HG03159 (cell line): ENCODE measurements at regions not wholly inside any gene's neighbourhood (a gene's known extent, or its start where the extent isn't known, plus 50 kb on each side); places are given as distances from the start of the nearest gene placed in this dataset.

Experiments used
- ATAC-seq: cut with Tn5 transposase; IDR thresholded peaks from one replicate; pipeline ENCODE4 v1.9.1; 2021; ENCODE audit warnings: mild to moderate bottlenecking, moderate library complexity; ENCODE audit not compliant: unreplicated experiment

GRCh38 chr2:155696571-155696970 is 636.0 kb downstream of the NR4A2 start:
- ATAC-seq: no peak

DNA sequence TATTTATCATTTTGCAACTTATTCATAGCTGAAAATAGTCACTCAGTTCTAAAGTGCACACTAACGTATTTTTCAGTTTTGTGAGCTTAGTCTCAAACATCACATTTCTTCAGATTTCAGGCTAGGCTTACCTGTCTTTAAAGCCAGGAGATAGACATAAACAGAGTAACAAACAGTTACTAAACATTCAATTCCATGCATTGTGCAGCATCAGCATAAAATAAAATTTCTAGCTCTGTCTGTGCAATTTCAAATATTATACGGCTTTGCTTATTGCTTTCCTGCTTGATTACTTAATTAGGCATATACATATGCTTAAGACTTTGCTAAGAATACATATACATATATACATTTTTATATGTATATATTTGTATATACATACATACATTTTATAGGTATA is 637.0 kb downstream of the NR4A2 start:
- ATAC-seq: no peak

GRCh38 chr2:155692856-155693255 is 639.7 kb downstream of the NR4A2 start:
- ATAC-seq: no peak

- no peak for ATAC-seq
Observed at GRCh38 chr2:155692106-155692505, 640.4 kb downstream of the NR4A2 start.

DNA sequence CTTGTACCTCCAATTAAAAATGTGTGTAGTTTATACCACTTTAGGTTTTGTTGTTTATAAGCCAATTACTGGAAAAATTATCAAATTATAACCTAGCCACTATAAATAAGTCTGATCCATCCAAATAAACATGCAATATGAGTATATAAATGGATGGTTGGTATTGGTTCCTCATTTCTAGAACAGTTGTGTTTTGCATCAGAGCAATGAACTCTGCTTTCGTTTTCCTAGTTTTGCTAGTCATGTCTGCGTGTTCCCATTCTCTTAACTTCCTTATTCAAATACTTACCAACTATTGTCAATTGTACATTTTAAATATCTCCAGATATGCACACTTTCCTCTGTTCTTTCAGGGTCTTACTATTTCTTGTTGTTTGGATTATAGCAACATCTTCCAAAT is 641.7 kb downstream of the NR4A2 start:
- peak; percentile 92 for ATAC-seq

DNA sequence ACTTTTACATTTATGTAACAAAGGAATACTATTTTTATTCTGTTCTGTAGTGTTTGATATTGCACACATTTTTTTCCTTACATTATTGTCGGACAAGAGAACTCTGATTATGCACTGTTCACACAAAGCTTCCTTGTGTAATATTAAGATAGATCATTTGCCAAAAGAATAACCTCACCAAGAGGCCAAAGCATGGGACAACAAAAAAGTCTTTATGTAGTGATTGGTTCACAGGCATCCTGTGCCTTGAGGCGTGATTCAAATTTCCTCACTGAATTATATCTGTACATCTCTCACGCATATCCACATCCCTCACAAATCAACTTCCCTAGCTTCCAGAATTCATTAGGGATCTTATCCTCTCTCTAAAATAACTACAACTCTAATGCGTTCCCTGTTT is 642.7 kb downstream of the NR4A2 start:
- no peak for ATAC-seq

DNA sequence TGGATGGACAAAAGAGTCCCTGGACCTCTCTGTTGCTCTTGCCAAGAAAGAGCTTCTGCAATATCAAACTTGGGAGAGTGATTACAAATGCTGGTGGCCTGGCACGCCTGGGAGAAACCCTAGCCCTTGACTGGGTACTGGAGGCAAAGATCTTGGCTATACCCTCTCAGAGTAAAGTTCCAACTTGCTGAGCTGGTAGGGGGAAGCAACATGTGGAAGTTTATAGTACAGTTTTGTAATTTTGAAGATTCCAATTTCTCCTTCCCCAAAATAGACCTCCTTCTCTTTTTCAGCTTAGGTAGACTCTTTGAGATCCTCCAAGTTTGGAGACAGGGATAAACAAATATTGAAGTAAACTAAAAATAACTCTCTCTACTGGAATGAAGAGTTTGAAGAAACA is 645.3 kb downstream of the NR4A2 start:
- no peak for ATAC-seq

- no peak for ATAC-seq
Observed at GRCh38 chr2:155679647-155680046, 652.9 kb downstream of the NR4A2 start.

DNA sequence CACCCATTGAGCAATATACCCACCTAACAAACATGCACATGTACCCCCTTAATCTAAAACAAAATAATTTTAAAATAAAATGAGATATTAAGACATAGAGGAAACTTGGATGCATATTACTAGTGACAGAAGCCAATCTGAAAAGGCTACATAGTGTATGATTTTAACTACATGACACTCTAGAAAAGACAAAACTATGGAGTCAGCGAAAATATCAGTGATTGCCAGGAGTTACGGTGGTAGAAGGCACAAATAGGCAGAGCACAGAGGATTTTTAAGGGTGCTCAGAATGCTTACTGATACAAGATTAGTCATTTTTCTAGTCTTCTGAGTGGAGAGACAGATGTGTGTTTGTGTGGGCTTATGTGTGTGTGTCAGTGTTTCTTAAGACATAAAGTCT is 656.6 kb downstream of the NR4A2 start:
- no peak for ATAC-seq

DNA sequence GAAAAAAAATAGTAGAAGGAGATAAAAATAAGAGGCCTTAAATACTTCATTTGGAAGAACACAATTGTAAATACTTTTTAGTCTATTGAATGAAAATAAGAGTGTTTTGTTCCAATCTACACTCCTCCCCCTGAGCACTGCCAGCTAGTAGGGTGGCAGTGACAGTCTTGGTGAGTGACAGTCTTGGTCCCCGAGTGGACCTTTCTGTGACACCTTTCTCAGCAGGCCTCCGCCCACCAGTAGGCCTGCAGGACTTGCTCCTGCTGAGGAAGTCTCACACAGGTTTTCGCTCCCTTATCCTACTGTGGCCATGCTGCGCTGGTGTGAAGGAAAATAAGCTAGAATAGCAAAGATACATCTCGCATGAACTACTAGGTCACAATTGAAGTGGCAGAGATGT is 666.8 kb downstream of the NR4A2 start:
- no peak for ATAC-seq

DNA sequence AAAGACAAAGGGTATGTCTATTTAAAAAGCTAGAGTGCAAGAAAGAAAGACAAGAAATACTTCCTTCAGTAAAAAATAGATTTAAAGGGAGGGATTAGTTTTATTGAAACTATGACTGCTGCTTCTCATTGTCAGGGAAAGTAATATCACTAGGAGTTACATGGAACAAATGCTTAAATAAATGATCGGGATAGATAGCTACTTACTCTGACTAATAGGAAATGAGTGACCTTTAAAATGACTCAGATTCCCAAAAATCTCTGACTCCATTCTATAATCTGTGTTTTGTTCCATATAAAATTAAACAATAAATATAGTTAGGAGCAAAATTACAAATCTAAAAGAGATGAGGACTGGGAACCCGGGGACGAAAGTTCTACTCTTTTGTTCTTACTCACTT is 669.3 kb downstream of the NR4A2 start:
- ATAC-seq: no peak

DNA sequence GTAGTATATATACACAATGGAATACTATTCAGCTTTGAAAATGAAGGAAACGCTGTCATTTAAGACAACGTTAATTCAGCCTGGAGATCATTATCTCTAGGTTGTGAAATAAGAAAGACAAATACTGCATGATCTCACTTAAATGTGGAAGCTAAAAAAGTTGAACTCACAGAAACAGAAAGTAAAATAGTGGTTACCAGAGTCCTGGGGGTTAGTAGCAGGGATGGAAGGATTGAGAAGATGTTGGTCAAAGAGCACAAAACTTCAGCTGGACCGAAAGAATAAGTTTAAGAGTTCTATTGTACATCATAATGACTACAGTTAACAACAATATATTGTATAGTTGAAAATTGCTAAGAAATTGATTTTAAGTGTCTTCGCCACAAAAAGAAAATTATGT is 670.3 kb downstream of the NR4A2 start:
- no peak for ATAC-seq

DNA sequence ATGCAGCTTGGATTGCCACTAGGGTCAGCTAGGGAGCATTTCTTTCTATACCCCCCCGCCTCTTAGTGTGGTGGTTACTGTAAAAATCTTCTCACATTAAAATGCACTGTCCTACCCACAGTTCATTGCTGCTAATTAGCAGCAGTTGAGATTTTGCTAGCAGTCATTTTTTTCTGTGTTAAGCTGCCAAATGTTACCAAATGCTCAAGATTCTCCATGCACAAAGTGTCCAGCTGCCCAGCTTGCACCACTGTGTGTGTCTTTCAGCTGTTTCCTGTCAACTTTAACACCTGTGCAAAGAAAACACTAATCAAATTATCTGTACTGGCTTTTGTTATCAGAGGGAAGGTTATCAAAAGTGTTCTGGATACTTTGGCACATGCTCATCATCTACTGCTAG is 679.3 kb downstream of the NR4A2 start:
- no peak for ATAC-seq

DNA sequence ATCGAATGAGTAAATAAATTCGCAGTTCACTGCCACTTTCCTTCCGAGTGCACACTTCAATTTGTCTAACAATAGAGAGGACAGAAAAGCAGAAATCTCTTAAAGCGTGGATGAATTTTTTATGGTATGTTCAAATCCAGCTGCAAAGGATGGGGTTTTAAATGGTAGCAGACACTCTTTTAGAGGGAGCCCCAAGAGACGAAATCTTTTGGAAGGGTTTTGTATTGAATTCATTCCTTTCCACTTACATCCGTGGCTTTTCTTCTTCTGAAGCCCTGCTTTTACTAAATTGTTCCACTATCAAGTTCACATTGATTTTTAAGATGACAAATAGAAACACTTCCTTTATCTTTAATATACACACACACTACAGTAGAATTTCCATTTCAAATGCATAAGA is 680.7 kb downstream of the NR4A2 start:
- ATAC-seq: no peak

DNA sequence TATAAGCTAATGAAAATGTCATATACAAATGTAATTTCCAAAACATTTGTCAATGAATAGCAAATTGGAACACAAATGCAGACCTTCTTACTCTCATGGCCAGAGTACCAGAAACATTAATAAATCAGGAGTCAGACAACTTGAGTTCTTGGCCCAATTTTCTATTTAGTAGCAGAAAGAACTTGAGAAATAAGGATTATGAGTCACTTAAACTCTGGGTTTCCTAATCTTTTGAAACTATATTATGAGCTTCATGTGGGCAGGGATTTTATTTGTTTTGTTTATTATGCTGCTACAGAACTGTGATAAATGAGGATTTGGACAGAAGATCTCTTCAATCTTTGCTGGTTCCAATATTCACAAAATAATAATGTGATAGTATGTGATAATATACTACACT is 686.7 kb downstream of the NR4A2 start:
- ATAC-seq: no peak

DNA sequence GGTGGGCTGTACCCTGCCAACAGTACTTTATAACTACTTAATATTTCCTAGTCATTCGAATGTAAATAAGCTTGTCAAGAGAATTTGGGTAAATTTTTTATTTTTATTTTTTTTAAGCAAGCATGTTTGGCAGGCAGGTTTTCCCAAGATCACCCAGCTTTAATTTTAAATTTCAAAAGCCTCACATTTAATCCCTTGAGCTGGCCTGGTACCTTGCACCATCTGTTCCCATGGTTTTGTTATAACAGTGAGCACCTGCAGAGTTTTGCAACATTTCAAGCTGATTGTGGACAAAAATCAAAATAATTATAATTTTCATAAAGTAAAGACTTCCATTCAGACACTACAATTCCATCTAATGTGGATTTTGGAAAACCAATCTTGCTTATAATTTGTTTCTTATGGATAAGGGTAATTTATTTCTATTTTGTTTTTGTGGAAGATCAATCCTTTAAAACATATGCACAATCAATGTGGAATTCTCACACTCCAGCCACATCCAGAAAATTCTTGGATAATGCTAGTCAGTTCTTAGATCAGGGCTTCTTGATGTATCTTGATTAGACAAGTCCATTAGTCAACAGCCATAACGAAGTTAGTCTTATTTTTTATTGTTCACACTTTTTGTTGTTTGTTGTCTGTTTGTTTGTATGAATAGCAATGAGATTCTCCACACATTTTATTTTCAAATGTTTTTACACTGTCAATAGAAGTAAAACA is 689.3 kb downstream of the NR4A2 start:
- ATAC-seq: no peak

- peak; percentile 71 for ATAC-seq
Observed at GRCh38 chr2:155633887-155634570, 698.5 kb downstream of the NR4A2 start.

- no peak for ATAC-seq
Observed at GRCh38 chr2:155633060-155633839, 699.3 kb downstream of the NR4A2 start.

DNA sequence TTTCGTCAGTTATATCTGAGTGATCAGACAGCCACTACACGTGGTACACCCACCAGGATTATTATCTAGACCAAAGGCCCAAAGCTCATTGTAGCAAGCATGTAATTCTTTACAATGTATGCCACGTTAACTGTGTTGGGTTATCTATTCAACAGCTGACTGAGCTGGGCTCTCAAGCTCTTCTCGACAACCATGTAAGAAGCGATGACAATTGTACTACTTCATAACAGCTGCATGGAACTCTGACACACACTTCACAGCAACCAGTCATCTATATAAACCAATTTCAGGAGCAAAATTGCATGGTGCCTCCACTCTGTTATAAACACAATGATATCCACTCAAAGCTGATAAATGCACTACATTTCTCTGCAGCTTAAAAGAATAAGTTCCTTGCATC is 701.8 kb downstream of the NR4A2 start:
- no peak for ATAC-seq

- ATAC-seq: no peak
Observed at GRCh38 chr2:155622443-155622842, 710.1 kb downstream of the NR4A2 start.

- no peak for ATAC-seq
Observed at GRCh38 chr2:155600914-155601760, 731.4 kb downstream of the NR4A2 start.
